WTC11 (cell line): ENCODE measurements at regions not wholly inside any gene's neighbourhood (a gene's known extent, or its start where the extent isn't known, plus 50 kb on each side); places are given as distances from the start of the nearest gene placed in this dataset.

Experiments used
- ATAC-seq: fragments of 200-7000 bp; cut with Tn5 transposase; 2 replicates; pipeline ENCODE4 v1.10.0; 2021; ENCODE audit warnings: mild to moderate bottlenecking, moderate library complexity
- CTCF ChIA-PET: fragments of 300-600 bp; sonication (Branson Sonifier 250); formaldehyde crosslinking; loops from one replicate; lab custom pipeline; 2021; ENCODE audit warnings: antibody characterized with exemption; lab: Charles Lee
- POLR2A ChIA-PET: fragments of 350-600 bp; sonication (Branson Sonifier 250); formaldehyde crosslinking; loops from one replicate; lab custom pipeline; 2021; ENCODE audit warnings: antibody characterized with exemption; lab: Charles Lee
- DNase-seq: peaks from one replicate; pipeline ENCODE4 v3.0.0; 2021; ENCODE audit warnings: low spot score
- H3K27ac Mint-ChIP-seq: 2 replicates; pipeline ENCODE4 v1.8.0; 2021; ENCODE audit warnings: mixed read lengths
- H3K27me3 Mint-ChIP-seq: 2 replicates; pipeline ENCODE4 v1.8.0; 2021; ENCODE audit warnings: low read depth, mild to moderate bottlenecking, moderate library complexity, mixed read lengths
- H3K36me3 Mint-ChIP-seq: 2 replicates; pipeline ENCODE4 v1.8.0; 2021; ENCODE audit warnings: mixed read lengths
- H3K4me1 Mint-ChIP-seq: 2 replicates; pipeline ENCODE4 v1.8.0; 2022; ENCODE audit warnings: mixed read lengths
- H3K4me3 Mint-ChIP-seq: 2 replicates; pipeline ENCODE4 v1.8.0; 2021; ENCODE audit warnings: mild to moderate bottlenecking, moderate library complexity, mixed read lengths
- H3K9me3 Mint-ChIP-seq: 2 replicates; pipeline ENCODE4 v1.8.0; 2021; ENCODE audit warnings: mixed read lengths
- ESRRA ChIP-seq: sonication (generic); formaldehyde crosslinking; IDR thresholded peaks from 2 replicates; pipeline ENCODE4 v1.8.1; 2022; ENCODE audit warnings: mild to moderate bottlenecking, missing genetic modification reagents, borderline replicate concordance
- FOXP1 ChIP-seq: sonication (generic); formaldehyde crosslinking; IDR thresholded peaks from 2 replicates; pipeline ENCODE4 v1.8.0; 2022; ENCODE audit warnings: missing genetic modification reagents, mild to moderate bottlenecking, moderate library complexity, borderline replicate concordance
- GABPB1 ChIP-seq: sonication (generic); formaldehyde crosslinking; IDR thresholded peaks from 2 replicates; pipeline ENCODE4 v1.8.1; 2023; ENCODE audit warnings: mild to moderate bottlenecking, missing genetic modification reagents
- JUN ChIP-seq: sonication (generic); formaldehyde crosslinking; IDR thresholded peaks from 2 replicates; pipeline ENCODE4 v1.8.0; 2023; ENCODE audit warnings: mild to moderate bottlenecking, missing genetic modification reagents
- KAT7 ChIP-seq: sonication (generic); formaldehyde crosslinking; IDR thresholded peaks from 2 replicates; pipeline ENCODE4 v1.8.1; 2023; ENCODE audit warnings: missing genetic modification reagents, mild to moderate bottlenecking, borderline replicate concordance
- MXD4 ChIP-seq: fragments of 250-450 bp; sonication (Bioruptor Pico); IDR thresholded peaks from 2 replicates; pipeline ENCODE4 v1.8.0; 2021; ENCODE audit warnings: mild to moderate bottlenecking, moderate library complexity, borderline replicate concordance
- MYBL2 ChIP-seq: sonication (generic); formaldehyde crosslinking; IDR thresholded peaks from 2 replicates; pipeline ENCODE4 v1.8.1; 2023; ENCODE audit warnings: mild to moderate bottlenecking, moderate library complexity, missing genetic modification reagents
- NFATC4 ChIP-seq: fragments of 250-450 bp; sonication (Bioruptor Pico); IDR thresholded peaks from 2 replicates; pipeline ENCODE4 v1.9.0; 2021; ENCODE audit warnings: mild to moderate bottlenecking
- NR1H2 ChIP-seq: sonication (generic); formaldehyde crosslinking; IDR thresholded peaks from 2 replicates; pipeline ENCODE4 v1.9.0; 2021; ENCODE audit warnings: mild to moderate bottlenecking, moderate library complexity, missing genetic modification reagents
- PRRX2 ChIP-seq: fragments of 250-450 bp; sonication (Bioruptor Pico); IDR thresholded peaks from 2 replicates; pipeline ENCODE4 v1.8.0; 2021; ENCODE audit warnings: mild to moderate bottlenecking
- RORB ChIP-seq: fragments of 250-450 bp; sonication (Bioruptor Pico); IDR thresholded peaks from 2 replicates; pipeline ENCODE4 v1.9.0; 2021; ENCODE audit warnings: mild to moderate bottlenecking
- SMAD4 ChIP-seq: sonication (generic); formaldehyde crosslinking; IDR thresholded peaks from 2 replicates; pipeline ENCODE4 v1.8.0; 2022; ENCODE audit warnings: mild to moderate bottlenecking, missing genetic modification reagents
- TCF7 ChIP-seq: sonication (generic); formaldehyde crosslinking; IDR thresholded peaks from 2 replicates; pipeline ENCODE4 v1.8.0; 2022; ENCODE audit warnings: mild to moderate bottlenecking, low read depth, missing genetic modification reagents, moderate library complexity
- TEAD1 ChIP-seq: sonication (generic); formaldehyde crosslinking; IDR thresholded peaks from 2 replicates; pipeline ENCODE4 v1.8.0; 2022; ENCODE audit warnings: mild to moderate bottlenecking, missing genetic modification reagents
- ZNF232 ChIP-seq: sonication (generic); formaldehyde crosslinking; IDR thresholded peaks from 2 replicates; pipeline ENCODE4 v1.8.0; 2022; ENCODE audit warnings: mild to moderate bottlenecking, missing genetic modification reagents
- ZNF423 ChIP-seq: fragments of 250-450 bp; sonication (Bioruptor Pico); IDR thresholded peaks from 2 replicates; pipeline ENCODE4 v2.1.2; 2022; ENCODE audit warnings: mild to moderate bottlenecking, moderate library complexity
- TF ChIP-seq, protein P1 (sequence below): fragments of 250-450 bp; sonication (Bioruptor Pico); IDR thresholded peaks from 2 replicates; pipeline ENCODE4 v1.9.0; 2021; ENCODE audit warnings: mild to moderate bottlenecking
- TF ChIP-seq, protein P2 (sequence below): sonication (generic); formaldehyde crosslinking; IDR thresholded peaks from 2 replicates; pipeline ENCODE4 v1.8.0; 2023; ENCODE audit warnings: missing genetic modification reagents, mild to moderate bottlenecking, borderline replicate concordance
- TF ChIP-seq, protein P3 (sequence below): sonication (generic); formaldehyde crosslinking; IDR thresholded peaks from 2 replicates; pipeline ENCODE4 v1.8.1; 2022; ENCODE audit warnings: low read depth, missing genetic modification reagents, borderline replicate concordance
- TF ChIP-seq, protein P4 (sequence below): sonication (generic); formaldehyde crosslinking; IDR thresholded peaks from 2 replicates; pipeline ENCODE4 v1.8.1; 2022; ENCODE audit warnings: low read depth, mild to moderate bottlenecking, moderate library complexity, missing genetic modification reagents, borderline replicate concordance
- TF ChIP-seq, protein P5 (sequence below): sonication (generic); formaldehyde crosslinking; IDR thresholded peaks from 2 replicates; pipeline ENCODE4 v1.8.1; 2023; ENCODE audit warnings: mild to moderate bottlenecking, moderate library complexity, missing genetic modification reagents
- TF ChIP-seq, protein P6 (sequence below): fragments of 250-450 bp; sonication (Bioruptor Pico); IDR thresholded peaks from 2 replicates; pipeline ENCODE4 v1.8.0; 2021; ENCODE audit warnings: mild to moderate bottlenecking
- TF ChIP-seq, protein P7 (sequence below): sonication (generic); formaldehyde crosslinking; IDR thresholded peaks from 2 replicates; pipeline ENCODE4 v1.8.1; 2022; ENCODE audit warnings: mild to moderate bottlenecking, moderate library complexity, missing genetic modification reagents

DNA sequence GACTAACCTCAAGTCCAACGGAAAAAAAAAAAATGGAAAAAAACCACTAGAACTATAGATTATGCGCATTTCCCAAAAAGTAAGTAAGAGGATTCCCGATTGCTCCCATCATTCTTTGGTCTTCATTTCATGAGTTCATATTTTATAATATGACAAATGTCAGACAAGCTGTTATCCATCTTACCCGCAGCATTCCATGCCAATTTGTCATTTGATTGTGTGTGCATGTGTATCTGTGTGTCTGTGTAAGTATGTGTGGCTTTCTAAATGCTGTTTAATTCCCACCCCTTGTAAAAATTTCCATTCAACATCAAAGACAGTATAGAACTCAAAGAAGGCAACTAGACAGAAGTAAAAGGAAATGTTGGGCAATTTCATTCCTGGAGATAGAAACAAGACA is 434.1 kb downstream of the CDH11 start (continued):
- TF ChIP-seq, protein P1, sequence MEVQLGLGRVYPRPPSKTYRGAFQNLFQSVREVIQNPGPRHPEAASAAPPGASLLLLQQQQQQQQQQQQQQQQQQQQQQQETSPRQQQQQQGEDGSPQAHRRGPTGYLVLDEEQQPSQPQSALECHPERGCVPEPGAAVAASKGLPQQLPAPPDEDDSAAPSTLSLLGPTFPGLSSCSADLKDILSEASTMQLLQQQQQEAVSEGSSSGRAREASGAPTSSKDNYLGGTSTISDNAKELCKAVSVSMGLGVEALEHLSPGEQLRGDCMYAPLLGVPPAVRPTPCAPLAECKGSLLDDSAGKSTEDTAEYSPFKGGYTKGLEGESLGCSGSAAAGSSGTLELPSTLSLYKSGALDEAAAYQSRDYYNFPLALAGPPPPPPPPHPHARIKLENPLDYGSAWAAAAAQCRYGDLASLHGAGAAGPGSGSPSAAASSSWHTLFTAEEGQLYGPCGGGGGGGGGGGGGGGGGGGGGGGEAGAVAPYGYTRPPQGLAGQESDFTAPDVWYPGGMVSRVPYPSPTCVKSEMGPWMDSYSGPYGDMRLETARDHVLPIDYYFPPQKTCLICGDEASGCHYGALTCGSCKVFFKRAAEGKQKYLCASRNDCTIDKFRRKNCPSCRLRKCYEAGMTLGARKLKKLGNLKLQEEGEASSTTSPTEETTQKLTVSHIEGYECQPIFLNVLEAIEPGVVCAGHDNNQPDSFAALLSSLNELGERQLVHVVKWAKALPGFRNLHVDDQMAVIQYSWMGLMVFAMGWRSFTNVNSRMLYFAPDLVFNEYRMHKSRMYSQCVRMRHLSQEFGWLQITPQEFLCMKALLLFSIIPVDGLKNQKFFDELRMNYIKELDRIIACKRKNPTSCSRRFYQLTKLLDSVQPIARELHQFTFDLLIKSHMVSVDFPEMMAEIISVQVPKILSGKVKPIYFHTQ (CRISPR knock-in tag) = no peak
- TF ChIP-seq, protein P2, sequence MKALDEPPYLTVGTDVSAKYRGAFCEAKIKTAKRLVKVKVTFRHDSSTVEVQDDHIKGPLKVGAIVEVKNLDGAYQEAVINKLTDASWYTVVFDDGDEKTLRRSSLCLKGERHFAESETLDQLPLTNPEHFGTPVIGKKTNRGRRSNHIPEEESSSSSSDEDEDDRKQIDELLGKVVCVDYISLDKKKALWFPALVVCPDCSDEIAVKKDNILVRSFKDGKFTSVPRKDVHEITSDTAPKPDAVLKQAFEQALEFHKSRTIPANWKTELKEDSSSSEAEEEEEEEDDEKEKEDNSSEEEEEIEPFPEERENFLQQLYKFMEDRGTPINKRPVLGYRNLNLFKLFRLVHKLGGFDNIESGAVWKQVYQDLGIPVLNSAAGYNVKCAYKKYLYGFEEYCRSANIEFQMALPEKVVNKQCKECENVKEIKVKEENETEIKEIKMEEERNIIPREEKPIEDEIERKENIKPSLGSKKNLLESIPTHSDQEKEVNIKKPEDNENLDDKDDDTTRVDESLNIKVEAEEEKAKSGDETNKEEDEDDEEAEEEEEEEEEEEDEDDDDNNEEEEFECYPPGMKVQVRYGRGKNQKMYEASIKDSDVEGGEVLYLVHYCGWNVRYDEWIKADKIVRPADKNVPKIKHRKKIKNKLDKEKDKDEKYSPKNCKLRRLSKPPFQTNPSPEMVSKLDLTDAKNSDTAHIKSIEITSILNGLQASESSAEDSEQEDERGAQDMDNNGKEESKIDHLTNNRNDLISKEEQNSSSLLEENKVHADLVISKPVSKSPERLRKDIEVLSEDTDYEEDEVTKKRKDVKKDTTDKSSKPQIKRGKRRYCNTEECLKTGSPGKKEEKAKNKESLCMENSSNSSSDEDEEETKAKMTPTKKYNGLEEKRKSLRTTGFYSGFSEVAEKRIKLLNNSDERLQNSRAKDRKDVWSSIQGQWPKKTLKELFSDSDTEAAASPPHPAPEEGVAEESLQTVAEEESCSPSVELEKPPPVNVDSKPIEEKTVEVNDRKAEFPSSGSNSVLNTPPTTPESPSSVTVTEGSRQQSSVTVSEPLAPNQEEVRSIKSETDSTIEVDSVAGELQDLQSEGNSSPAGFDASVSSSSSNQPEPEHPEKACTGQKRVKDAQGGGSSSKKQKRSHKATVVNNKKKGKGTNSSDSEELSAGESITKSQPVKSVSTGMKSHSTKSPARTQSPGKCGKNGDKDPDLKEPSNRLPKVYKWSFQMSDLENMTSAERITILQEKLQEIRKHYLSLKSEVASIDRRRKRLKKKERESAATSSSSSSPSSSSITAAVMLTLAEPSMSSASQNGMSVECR (CRISPR knock-in tag) = no peak
- TF ChIP-seq MXD4 (CRISPR knock-in tag) (no peak), KAT7 (CRISPR knock-in tag) (no peak)

DNA sequence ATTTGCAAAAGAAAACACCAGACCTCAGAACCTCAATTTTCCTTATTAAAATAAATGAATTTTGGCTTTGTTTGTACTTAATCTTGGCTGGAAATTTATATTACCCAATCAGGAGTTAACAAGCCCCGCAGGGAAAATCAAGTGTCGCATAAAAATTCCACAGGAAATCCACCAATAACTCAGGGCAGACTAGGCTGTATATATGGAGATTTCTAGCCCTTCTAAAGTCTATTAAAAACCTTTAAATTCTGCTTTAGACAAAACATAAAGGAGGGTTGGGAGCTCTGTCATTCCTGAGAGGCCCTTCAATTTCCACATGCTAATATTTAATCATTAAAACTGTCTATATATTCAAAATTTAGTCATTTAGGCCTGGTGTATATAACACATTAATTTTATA is 434.7 kb downstream of the CDH11 start:
- Mint-ChIP-seq H3K36me3 (peaks cover 5% of the 10 kb centered on the region), H3K9me3 (peaks cover 18% of the 10 kb centered on the region)
- no peak for DNase-seq

More for the DNA sequence above, 434.7 kb downstream of the CDH11 start:
- ChIA-PET CTCF (no interaction called here), POLR2A (no interaction called here)
- Mint-ChIP-seq H3K4me1 (no peaks in the 10 kb centered on the region), H3K4me3 (no peak overlapping the region), H3K27ac (no peak overlapping the region), H3K27me3 (no peaks in the 10 kb centered on the region)
- TF ChIP-seq TCF7 (CRISPR knock-in tag) = no peak
- TF ChIP-seq GABPB1 (CRISPR knock-in tag) = no peak
- TF ChIP-seq RORB = no peak
- TF ChIP-seq NR1H2 = no peak
- no peak for TF ChIP-seq SMAD4 (CRISPR knock-in tag)
- TF ChIP-seq FOXP1 (CRISPR knock-in tag) = no peak
- no peak for TF ChIP-seq TEAD1
- no peak for TF ChIP-seq PRRX2 (CRISPR knock-in tag)
- TF ChIP-seq ESRRA (CRISPR knock-in tag) = no peak
- TF ChIP-seq, protein P3, sequence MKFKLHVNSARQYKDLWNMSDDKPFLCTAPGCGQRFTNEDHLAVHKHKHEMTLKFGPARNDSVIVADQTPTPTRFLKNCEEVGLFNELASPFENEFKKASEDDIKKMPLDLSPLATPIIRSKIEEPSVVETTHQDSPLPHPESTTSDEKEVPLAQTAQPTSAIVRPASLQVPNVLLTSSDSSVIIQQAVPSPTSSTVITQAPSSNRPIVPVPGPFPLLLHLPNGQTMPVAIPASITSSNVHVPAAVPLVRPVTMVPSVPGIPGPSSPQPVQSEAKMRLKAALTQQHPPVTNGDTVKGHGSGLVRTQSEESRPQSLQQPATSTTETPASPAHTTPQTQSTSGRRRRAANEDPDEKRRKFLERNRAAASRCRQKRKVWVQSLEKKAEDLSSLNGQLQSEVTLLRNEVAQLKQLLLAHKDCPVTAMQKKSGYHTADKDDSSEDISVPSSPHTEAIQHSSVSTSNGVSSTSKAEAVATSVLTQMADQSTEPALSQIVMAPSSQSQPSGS = no peak
- TF ChIP-seq NFATC4 (CRISPR knock-in tag) = no peak
- TF ChIP-seq, protein P4, sequence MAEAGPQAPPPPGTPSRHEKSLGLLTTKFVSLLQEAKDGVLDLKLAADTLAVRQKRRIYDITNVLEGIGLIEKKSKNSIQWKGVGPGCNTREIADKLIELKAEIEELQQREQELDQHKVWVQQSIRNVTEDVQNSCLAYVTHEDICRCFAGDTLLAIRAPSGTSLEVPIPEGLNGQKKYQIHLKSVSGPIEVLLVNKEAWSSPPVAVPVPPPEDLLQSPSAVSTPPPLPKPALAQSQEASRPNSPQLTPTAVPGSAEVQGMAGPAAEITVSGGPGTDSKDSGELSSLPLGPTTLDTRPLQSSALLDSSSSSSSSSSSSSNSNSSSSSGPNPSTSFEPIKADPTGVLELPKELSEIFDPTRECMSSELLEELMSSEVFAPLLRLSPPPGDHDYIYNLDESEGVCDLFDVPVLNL (CRISPR knock-in tag) = no peak
- TF ChIP-seq, protein P5, sequence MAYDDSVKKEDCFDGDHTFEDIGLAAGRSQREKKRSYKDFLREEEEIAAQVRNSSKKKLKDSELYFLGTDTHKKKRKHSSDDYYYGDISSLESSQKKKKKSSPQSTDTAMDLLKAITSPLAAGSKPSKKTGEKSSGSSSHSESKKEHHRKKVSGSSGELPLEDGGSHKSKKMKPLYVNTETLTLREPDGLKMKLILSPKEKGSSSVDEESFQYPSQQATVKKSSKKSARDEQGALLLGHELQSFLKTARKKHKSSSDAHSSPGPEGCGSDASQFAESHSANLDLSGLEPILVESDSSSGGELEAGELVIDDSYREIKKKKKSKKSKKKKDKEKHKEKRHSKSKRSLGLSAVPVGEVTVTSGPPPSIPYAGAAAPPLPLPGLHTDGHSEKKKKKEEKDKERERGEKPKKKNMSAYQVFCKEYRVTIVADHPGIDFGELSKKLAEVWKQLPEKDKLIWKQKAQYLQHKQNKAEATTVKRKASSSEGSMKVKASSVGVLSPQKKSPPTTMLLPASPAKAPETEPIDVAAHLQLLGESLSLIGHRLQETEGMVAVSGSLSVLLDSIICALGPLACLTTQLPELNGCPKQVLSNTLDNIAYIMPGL (CRISPR knock-in tag) = no peak
- no peak for TF ChIP-seq ZNF232 (CRISPR knock-in tag)
- no peak for TF ChIP-seq MYBL2
- TF ChIP-seq, protein P6, sequence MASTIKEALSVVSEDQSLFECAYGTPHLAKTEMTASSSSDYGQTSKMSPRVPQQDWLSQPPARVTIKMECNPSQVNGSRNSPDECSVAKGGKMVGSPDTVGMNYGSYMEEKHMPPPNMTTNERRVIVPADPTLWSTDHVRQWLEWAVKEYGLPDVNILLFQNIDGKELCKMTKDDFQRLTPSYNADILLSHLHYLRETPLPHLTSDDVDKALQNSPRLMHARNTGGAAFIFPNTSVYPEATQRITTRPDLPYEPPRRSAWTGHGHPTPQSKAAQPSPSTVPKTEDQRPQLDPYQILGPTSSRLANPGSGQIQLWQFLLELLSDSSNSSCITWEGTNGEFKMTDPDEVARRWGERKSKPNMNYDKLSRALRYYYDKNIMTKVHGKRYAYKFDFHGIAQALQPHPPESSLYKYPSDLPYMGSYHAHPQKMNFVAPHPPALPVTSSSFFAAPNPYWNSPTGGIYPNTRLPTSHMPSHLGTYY (CRISPR knock-in tag) = no peak
- no peak for TF ChIP-seq JUN (CRISPR knock-in tag)
- TF ChIP-seq, protein P7, sequence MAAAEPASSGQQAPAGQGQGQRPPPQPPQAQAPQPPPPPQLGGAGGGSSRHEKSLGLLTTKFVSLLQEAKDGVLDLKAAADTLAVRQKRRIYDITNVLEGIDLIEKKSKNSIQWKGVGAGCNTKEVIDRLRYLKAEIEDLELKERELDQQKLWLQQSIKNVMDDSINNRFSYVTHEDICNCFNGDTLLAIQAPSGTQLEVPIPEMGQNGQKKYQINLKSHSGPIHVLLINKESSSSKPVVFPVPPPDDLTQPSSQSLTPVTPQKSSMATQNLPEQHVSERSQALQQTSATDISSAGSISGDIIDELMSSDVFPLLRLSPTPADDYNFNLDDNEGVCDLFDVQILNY (CRISPR knock-in tag) = no peak
- TF ChIP-seq ZNF423 (CRISPR knock-in tag) = no peak
- ATAC-seq = no peak
